ENCODE measurements at regions not wholly inside any gene's neighbourhood (a gene's known extent, or its start where the extent isn't known, plus 50 kb on each side); places are given as distances from the start of the nearest gene placed in this dataset.

DNA sequence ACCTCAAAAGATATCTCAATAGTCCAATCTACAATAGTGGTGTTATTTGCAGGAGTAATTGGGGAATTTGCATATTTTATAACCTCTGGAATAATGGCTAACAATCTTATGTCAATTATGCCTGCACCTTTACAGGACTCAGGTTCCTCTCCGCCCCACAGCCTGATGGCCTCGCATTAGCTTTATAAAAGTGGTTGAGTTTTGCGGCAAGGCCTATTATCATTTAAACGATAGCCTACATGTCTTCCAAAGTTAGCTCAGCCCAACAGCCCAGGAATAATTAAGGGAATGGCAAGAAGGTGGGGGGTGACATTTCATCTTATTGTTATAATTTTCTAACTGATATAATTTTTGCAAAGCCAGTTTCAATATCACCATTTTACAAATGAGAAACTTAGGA is 97.3 kb downstream of the RTP4 start:
- H4K20me1 ChIP-seq (replicated peaks; ENCODE audit: control insufficient read depth, insufficient read depth, low read length) = no peaks in the 10 kb centered on the region
- H3K27me3 ChIP-seq (ENCODE audit: control insufficient read depth in 2 of 2, insufficient read depth in 2 of 2, low read length in 2 of 2) = 0 out of 5 replicates have a peak, but pooled peaks cover 0 to 4% of the 10 kb centered on the region in 2 experiments
- WGBS (ENCODE audit: insufficient coverage, low coverage, missing lambda C conversion rate) = 23% methylated on average over 4 of the region's 4 CpGs
- no peak overlapping the region for H3K9ac ChIP-seq (ENCODE audit: insufficient read depth in 1 of 2, low read depth in 2 of 2, low read length in 2 of 2)
- H3K79me2 ChIP-seq (ENCODE audit: control insufficient read depth, insufficient read depth, low read length) = no peaks in the 10 kb centered on the region
- no peak overlapping the region for H2AFZ ChIP-seq (ENCODE audit: low read depth, low read length)
- no peaks in the 10 kb centered on the region for H3K36me3 ChIP-seq (ENCODE audit: control insufficient read depth, insufficient read depth, low read length)
- ChIA-PET CTCF (ENCODE audit: low intra/inter-chr PET ratio) (no interaction called here), POLR2A (no interaction called here)
- FAIRE-seq (no peak), DNase-seq (ENCODE audit: extremely low read depth in 1 of 4, low spot score in 3 of 4) (no peak), ATAC-seq (no peak)
- H3K4me2 ChIP-seq (ENCODE audit: insufficient read depth, low read length) = no peak overlapping the region
- no peaks in the 10 kb centered on the region for H3K4me1 ChIP-seq (replicated peaks in 1 of 2; ENCODE audit: control insufficient read depth in 2 of 2, insufficient read depth in 2 of 2, low read length in 2 of 2)
- intact Hi-C loops (cut with micrococcal nuclease) = no loop called here
- in situ Hi-C loops (cut with MboI) = no loop called here
- H3K27ac ChIP-seq (ENCODE audit: extremely low read depth, low read depth, low read length) = no peak overlapping the region
- no peaks in the 10 kb centered on the region for H3K9me3 ChIP-seq (replicated peaks; ENCODE audit: control insufficient read depth, insufficient read depth, low read depth, low read length)
- TF ChIP-seq TRIM28 (IDR thresholded peaks at IDR 0.05) (no peak), ZNF124 (CRISPR knock-in tag; IDR thresholded peaks at IDR 0.05) (no peak), TARDBP (IDR thresholded peaks at IDR 0.05) (no peak), PCBP1 (IDR thresholded peaks at IDR 0.05; ENCODE audit: low read depth, low read length, poor library complexity, severe bottlenecking) (no peak), ZBTB26 (CRISPR knock-in tag; IDR thresholded peaks at IDR 0.05) (no peak), WHSC1 (IDR thresholded peaks at IDR 0.05; ENCODE audit: low read length) (no peak), CHD2 (IDR thresholded peaks at IDR 0.05; ENCODE audit: low read depth, low read length) (no peak), ZNF551 (CRISPR knock-in tag; IDR thresholded peaks at IDR 0.05) (no peak), MAZ (CRISPR knock-in tag; conservative IDR thresholded peaks at IDR 0.05 in 1 of 2, IDR thresholded peaks at IDR 0.05 in 1 of 2) (no peak), DNMT1 (IDR thresholded peaks at IDR 0.05) (no peak), SUPT5H (IDR thresholded peaks at IDR 0.05) (no peak), RBBP5 (IDR thresholded peaks at IDR 0.05; ENCODE audit: borderline replicate concordance, insufficient read depth, low read length, poor library complexity, severe bottlenecking) (no peak), ZNF224 (CRISPR knock-in tag; IDR thresholded peaks at IDR 0.05) (no peak), ZNF561 (CRISPR knock-in tag; conservative IDR thresholded peaks at IDR 0.05) (no peak), ZEB2 (IDR thresholded peaks at IDR 0.05) (no peak), ZNF197 (CRISPR knock-in tag; IDR thresholded peaks at IDR 0.05; ENCODE audit: low read depth) (no peak), KAT7 (CRISPR knock-in tag; IDR thresholded peaks at IDR 0.05; ENCODE audit: borderline replicate concordance) (no peak)
- TF ChIP-seq, protein P1, sequence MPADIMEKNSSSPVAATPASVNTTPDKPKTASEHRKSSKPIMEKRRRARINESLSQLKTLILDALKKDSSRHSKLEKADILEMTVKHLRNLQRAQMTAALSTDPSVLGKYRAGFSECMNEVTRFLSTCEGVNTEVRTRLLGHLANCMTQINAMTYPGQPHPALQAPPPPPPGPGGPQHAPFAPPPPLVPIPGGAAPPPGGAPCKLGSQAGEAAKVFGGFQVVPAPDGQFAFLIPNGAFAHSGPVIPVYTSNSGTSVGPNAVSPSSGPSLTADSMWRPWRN (IDR thresholded peaks at IDR 0.05; ENCODE audit: low read depth) = no peak
- TF ChIP-seq, protein P2, sequence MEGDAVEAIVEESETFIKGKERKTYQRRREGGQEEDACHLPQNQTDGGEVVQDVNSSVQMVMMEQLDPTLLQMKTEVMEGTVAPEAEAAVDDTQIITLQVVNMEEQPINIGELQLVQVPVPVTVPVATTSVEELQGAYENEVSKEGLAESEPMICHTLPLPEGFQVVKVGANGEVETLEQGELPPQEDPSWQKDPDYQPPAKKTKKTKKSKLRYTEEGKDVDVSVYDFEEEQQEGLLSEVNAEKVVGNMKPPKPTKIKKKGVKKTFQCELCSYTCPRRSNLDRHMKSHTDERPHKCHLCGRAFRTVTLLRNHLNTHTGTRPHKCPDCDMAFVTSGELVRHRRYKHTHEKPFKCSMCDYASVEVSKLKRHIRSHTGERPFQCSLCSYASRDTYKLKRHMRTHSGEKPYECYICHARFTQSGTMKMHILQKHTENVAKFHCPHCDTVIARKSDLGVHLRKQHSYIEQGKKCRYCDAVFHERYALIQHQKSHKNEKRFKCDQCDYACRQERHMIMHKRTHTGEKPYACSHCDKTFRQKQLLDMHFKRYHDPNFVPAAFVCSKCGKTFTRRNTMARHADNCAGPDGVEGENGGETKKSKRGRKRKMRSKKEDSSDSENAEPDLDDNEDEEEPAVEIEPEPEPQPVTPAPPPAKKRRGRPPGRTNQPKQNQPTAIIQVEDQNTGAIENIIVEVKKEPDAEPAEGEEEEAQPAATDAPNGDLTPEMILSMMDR (IDR thresholded peaks at IDR 0.05 in 2 of 3, conservative IDR thresholded peaks at IDR 0.05 in 1 of 3; ENCODE audit: insufficient read depth in 2 of 3, low read depth in 1 of 3, low read length in 3 of 3) = no peak
- BruUV-seq (replicated peaks) = no TSS peak
- H3K4me3 ChIP-seq = no peak overlapping the region
- H3K9me1 ChIP-seq (ENCODE audit: control insufficient read depth, insufficient read depth, low read length) = no peaks in the 10 kb centered on the region

All from K562 (cell line).